DMS53 (cell line): ENCODE measurements at regions not wholly inside any gene's neighbourhood (a gene's known extent, or its start where the extent isn't known, plus 50 kb on each side); places are given as distances from the start of the nearest gene placed in this dataset.
A peak's percentile ranks its signal among the peaks of the same experiment; 100 is the strongest.
"Not testable (repeated sequence)": the region's sequence is repeated elsewhere in the genome, so short reads cannot be mapped to it uniquely, and the experiment has no call there.

Experiments used
- DNase-seq: peaks from one replicate; lab custom pipeline; 2025; lab: John Stamatoyannopoulos, UW

- no peak for DNase-seq
These were observed 116.3 kb upstream of the ERG start for GRCh38 chr21:38614558-38614957.

GRCh38 chr21:38619480-38619879 lies 121.2 kb upstream of the ERG start:
- DNase-seq = no peak

GRCh38 chr21:38619992-38620479 lies 121.8 kb upstream of the ERG start:
- no peak for DNase-seq

GRCh38 chr21:38621132-38621531 lies 122.9 kb upstream of the ERG start:
- no peak for DNase-seq

GRCh38 chr21:38622081-38622826 lies 124.0 kb upstream of the ERG start:
- DNase-seq = no peak

GRCh38 chr21:38622827-38623209 lies 124.5 kb upstream of the ERG start:
- no peak for DNase-seq

GRCh38 chr21:38623552-38623951 lies 125.3 kb upstream of the ERG start:
- DNase-seq = no peak

- DNase-seq = no peak
These were observed 126.7 kb upstream of the ERG start for GRCh38 chr21:38625000-38625399.

GRCh38 chr21:38626306-38626705 lies 128.0 kb upstream of the ERG start:
- DNase-seq = no peak

GRCh38 chr21:38628349-38628748 lies 130.1 kb upstream of the ERG start:
- peak; percentile 6 for DNase-seq

GRCh38 chr21:38631206-38631605 lies 132.9 kb upstream of the ERG start:
- DNase-seq = no peak

GRCh38 chr21:38631676-38632075 lies 133.4 kb upstream of the ERG start:
- DNase-seq = no peak

GRCh38 chr21:38637161-38637560 lies 138.9 kb upstream of the ERG start:
- DNase-seq = no peak

GRCh38 chr21:38639571-38640354 lies 141.5 kb upstream of the ERG start:
- DNase-seq = no peak

GRCh38 chr21:38640355-38640742 lies 142.1 kb upstream of the ERG start:
- not testable (repeated sequence) for DNase-seq

- DNase-seq = no peak
These were observed 145.2 kb upstream of the ERG start for GRCh38 chr21:38643404-38644023.

GRCh38 chr21:38645282-38645681 lies 147.0 kb upstream of the ERG start:
- no peak for DNase-seq

- no peak for DNase-seq
These were observed 148.0 kb upstream of the ERG start for GRCh38 chr21:38646213-38646837.

GRCh38 chr21:38649120-38649519 lies 150.8 kb upstream of the ERG start:
- no peak for DNase-seq

- DNase-seq = no peak
These were observed 153.3 kb upstream of the ERG start for GRCh38 chr21:38651570-38651969.

GRCh38 chr21:38652396-38652795 lies 153.3 kb upstream of the ETS2 start:
- DNase-seq = no peak

GRCh38 chr21:38654580-38654979 lies 151.1 kb upstream of the ETS2 start:
- no peak for DNase-seq
